ENCODE measurements at regions not wholly inside any gene's neighbourhood (a gene's known extent, or its start where the extent isn't known, plus 50 kb on each side); places are given as distances from the start of the nearest gene placed in this dataset.
"Not testable (repeated sequence)": the region's sequence is repeated elsewhere in the genome, so short reads cannot be mapped to it uniquely, and the experiment has no call there.

- FAIRE-seq: no peak
- DNase-seq (ENCODE audit: insufficient read length, low spot score): no peak
- no peak for TF ChIP-seq POLR2A (IDR thresholded peaks at IDR 0.05; ENCODE audit: low read depth, low read length)
Observed at GRCh38 chr12:74732164-74732784, 194.6 kb downstream of the ATXN7L3B start.

GRCh38 chr12:74732826-74733225 is 195.2 kb downstream of the ATXN7L3B start:
- DNase-seq (ENCODE audit: insufficient read length, low spot score) (no peak), FAIRE-seq (no peak)
- TF ChIP-seq POLR2A (IDR thresholded peaks at IDR 0.05; ENCODE audit: low read depth, low read length): no peak

GRCh38 chr12:74741112-74741511 is 203.5 kb downstream of the ATXN7L3B start:
- FAIRE-seq (no peak), DNase-seq (ENCODE audit: insufficient read length, low spot score) (no peak)
- TF ChIP-seq POLR2A (IDR thresholded peaks at IDR 0.05; ENCODE audit: low read depth, low read length): no peak

- FAIRE-seq (no peak), DNase-seq (ENCODE audit: insufficient read length, low spot score) (no peak)
- no peak for TF ChIP-seq POLR2A (IDR thresholded peaks at IDR 0.05; ENCODE audit: low read depth, low read length)
Observed at GRCh38 chr12:74747305-74747704, 209.7 kb downstream of the ATXN7L3B start.

GRCh38 chr12:74751441-74751840 is 213.8 kb downstream of the ATXN7L3B start:
- TF ChIP-seq POLR2A (IDR thresholded peaks at IDR 0.05; ENCODE audit: low read depth, low read length): no peak
- no peak for DNase-seq (ENCODE audit: insufficient read length, low spot score)
- no peak for FAIRE-seq

GRCh38 chr12:74752215-74752614 is 214.6 kb downstream of the ATXN7L3B start:
- no peak for FAIRE-seq
- TF ChIP-seq POLR2A (IDR thresholded peaks at IDR 0.05; ENCODE audit: low read depth, low read length): no peak
- no peak for DNase-seq (ENCODE audit: insufficient read length, low spot score)

- TF ChIP-seq POLR2A (IDR thresholded peaks at IDR 0.05; ENCODE audit: low read depth, low read length): no peak
- DNase-seq (ENCODE audit: insufficient read length, low spot score): no peak
- no peak for FAIRE-seq
Observed at GRCh38 chr12:74770552-74770951, 232.9 kb downstream of the ATXN7L3B start.

GRCh38 chr12:74775276-74775675 is 237.6 kb downstream of the ATXN7L3B start:
- FAIRE-seq (no peak), DNase-seq (ENCODE audit: insufficient read length, low spot score) (no peak)
- no peak for TF ChIP-seq POLR2A (IDR thresholded peaks at IDR 0.05; ENCODE audit: low read depth, low read length)

- DNase-seq (ENCODE audit: insufficient read length, low spot score) (no peak), FAIRE-seq (no peak)
- TF ChIP-seq POLR2A (IDR thresholded peaks at IDR 0.05; ENCODE audit: low read depth, low read length): no peak
Observed at GRCh38 chr12:74776378-74776777, 238.7 kb downstream of the ATXN7L3B start.

GRCh38 chr12:74780182-74780849 is 242.7 kb downstream of the ATXN7L3B start:
- TF ChIP-seq POLR2A (IDR thresholded peaks at IDR 0.05; ENCODE audit: low read depth, low read length): no peak
- peak; percentile 9 for DNase-seq (ENCODE audit: insufficient read length, low spot score)
- FAIRE-seq: peak; percentile 92

GRCh38 chr12:74780850-74781241 is 243.2 kb downstream of the ATXN7L3B start:
- DNase-seq (ENCODE audit: insufficient read length, low spot score); FAIRE-seq: not testable (repeated sequence)

GRCh38 chr12:74781991-74782485 is 244.4 kb downstream of the ATXN7L3B start:
- DNase-seq (ENCODE audit: insufficient read length, low spot score) (no peak), FAIRE-seq (peak; percentile 52)
- TF ChIP-seq POLR2A (IDR thresholded peaks at IDR 0.05; ENCODE audit: low read depth, low read length): no peak

GRCh38 chr12:74790931-74791330 is 253.3 kb downstream of the ATXN7L3B start:
- DNase-seq (ENCODE audit: insufficient read length, low spot score) (no peak), FAIRE-seq (no peak)
- TF ChIP-seq POLR2A (IDR thresholded peaks at IDR 0.05; ENCODE audit: low read depth, low read length): no peak

- DNase-seq (ENCODE audit: insufficient read length, low spot score) (no peak), FAIRE-seq (no peak)
- no peak for TF ChIP-seq POLR2A (IDR thresholded peaks at IDR 0.05; ENCODE audit: low read depth, low read length)
Observed at GRCh38 chr12:74791365-74791764, 253.7 kb downstream of the ATXN7L3B start.

GRCh38 chr12:74794522-74794921 is 256.9 kb downstream of the ATXN7L3B start:
- TF ChIP-seq POLR2A (IDR thresholded peaks at IDR 0.05; ENCODE audit: low read depth, low read length): no peak
- DNase-seq (ENCODE audit: insufficient read length, low spot score) (no peak), FAIRE-seq (no peak)
